Endothelial cell of umbilical vein (primary cell): ENCODE measurements at regions not wholly inside any gene's neighbourhood (a gene's known extent, or its start where the extent isn't known, plus 50 kb on each side); places are given as distances from the start of the nearest gene placed in this dataset.

ENCODE experiments used
- BruUV-seq: library from RNA; stranded (reverse); fragments of 400-500 nt; replicated peaks from 2 replicates; lab custom pipeline; 2021; lab: Mats Ljungman, UMichigan
- CTCF ChIA-PET: fragments of 300-600, 350-600 bp; sonication (Branson Sonifier 250); formaldehyde crosslinking; loops from one replicate; lab custom pipeline; 2021; ENCODE audit warnings: antibody characterized with exemption, inconsistent platforms; lab: Charles Lee
- POLR2A ChIA-PET: fragments of 300-600, 350-600 bp; sonication (Branson Sonifier 250); formaldehyde crosslinking; loops from one replicate; lab custom pipeline; 2021; ENCODE audit warnings: antibody characterized with exemption, inconsistent platforms; lab: Charles Lee
- DNase-seq: peaks from one replicate; pipeline ENCODE4 v3.0.0-alpha.2; 2011; ENCODE audit warnings: low read depth, low spot score
- FAIRE-seq: peaks from 2 replicates; lab custom pipeline; 2011; peaks lifted over from hg19 to GRCh38; lab: Jason Lieb, UNC
- H2AFZ ChIP-seq: 2 replicates; pipeline ENCODE4 v1.6.0; 2012; ENCODE audit warnings: low read depth, low read length, control low read depth, inconsistent platforms
- H3K27ac ChIP-seq: 2 replicates; pipeline ENCODE4 v1.5.1; 2011; ENCODE audit warnings: low read depth, mild to moderate bottlenecking, control low read depth, low read length, moderate library complexity; ENCODE audit not compliant: insufficient read depth
- H3K27me3 ChIP-seq, 2 experiments: 2 replicates each; pipeline versions ENCODE4 v1.6.0 to v1.6.1; 2011; ENCODE audit warnings: low read length in 2 of 2, mixed read lengths in 1 of 2; ENCODE audit not compliant: control insufficient read depth in 2 of 2, insufficient read depth in 2 of 2
- H3K36me3 ChIP-seq, 2 experiments: 2 replicates in 1 of 2; 3 replicates in 1 of 2; pipeline ENCODE4 v1.5.1; 2011; ENCODE audit warnings: low read length in 2 of 2, mild to moderate bottlenecking in 1 of 2, moderate library complexity in 1 of 2; ENCODE audit not compliant: control insufficient read depth in 2 of 2, insufficient read depth in 2 of 2; ENCODE audit errors: extremely low read depth in 1 of 2
- H3K4me1 ChIP-seq: 3 replicates; pipeline ENCODE4 v1.5.1; 2011; ENCODE audit warnings: mild to moderate bottlenecking, low read length; ENCODE audit not compliant: control insufficient read depth, insufficient read depth; ENCODE audit errors: extremely low read depth
- H3K4me2 ChIP-seq: 2 replicates; pipeline ENCODE4 v1.6.1; 2011; ENCODE audit warnings: low read length, control low read depth, mixed read lengths; ENCODE audit not compliant: insufficient read depth
- H3K4me3 ChIP-seq, 3 experiments: fragments of 200-600 bp in 1 of 3; sonication (generic), shearing (Covaris generic) in 1 of 3; replicated peaks in 1 of 3; 2 replicates each; pipeline ENCODE4 v1.5.1; 2011 to 2016; ENCODE audit warnings: control low read depth in 3 of 3, low read length in 3 of 3, mild to moderate bottlenecking in 2 of 3, inconsistent platforms in 1 of 3, low read depth in 1 of 3, moderate library complexity in 1 of 3; ENCODE audit not compliant: insufficient read depth in 1 of 3
- H3K79me2 ChIP-seq: 2 replicates; pipeline ENCODE4 v1.6.0; 2012; ENCODE audit warnings: low read length, inconsistent platforms; ENCODE audit not compliant: control insufficient read depth, insufficient read depth
- H3K9ac ChIP-seq: replicated peaks from 2 replicates; pipeline ENCODE3; 2011; ENCODE audit warnings: low read length, control low read depth; ENCODE audit not compliant: insufficient read depth; ENCODE audit errors: extremely low read depth
- H3K9me1 ChIP-seq: replicated peaks from 3 replicates; pipeline ENCODE4 v1.6.0; 2011; ENCODE audit warnings: mild to moderate bottlenecking, low read length; ENCODE audit not compliant: control insufficient read depth, insufficient read depth; ENCODE audit errors: extremely low read depth
- H3K9me3 ChIP-seq: replicated peaks from 2 replicates; pipeline ENCODE4 v1.5.1; 2012; ENCODE audit warnings: low read length, inconsistent platforms; ENCODE audit not compliant: control insufficient read depth, insufficient read depth
- H4K20me1 ChIP-seq: replicated peaks from 2 replicates; pipeline ENCODE3; 2011; ENCODE audit warnings: mild to moderate bottlenecking, low read length; ENCODE audit not compliant: control insufficient read depth, insufficient read depth; ENCODE audit errors: extremely low read depth
- EZH2 ChIP-seq: IDR thresholded peaks from 2 replicates; pipeline ENCODE4 v1.6.1; 2012; ENCODE audit warnings: borderline replicate concordance, low read depth, mild to moderate bottlenecking, moderate library complexity, low read length, inconsistent platforms; ENCODE audit not compliant: severe bottlenecking
- FOS ChIP-seq: IDR thresholded peaks from 2 replicates; pipeline ENCODE4 v1.6.1; 2011; ENCODE audit warnings: mild to moderate bottlenecking, low read length, moderate library complexity, borderline replicate concordance; ENCODE audit not compliant: insufficient read depth
- GATA2 ChIP-seq: IDR thresholded peaks from 2 replicates; pipeline ENCODE4 v1.7.0; 2011; ENCODE audit warnings: low read depth, mild to moderate bottlenecking, moderate library complexity, mixed read lengths, low read length; ENCODE audit not compliant: insufficient read length, insufficient read depth
- JUN ChIP-seq: IDR thresholded peaks from 2 replicates; pipeline ENCODE4 v1.6.1; 2011; ENCODE audit warnings: borderline replicate concordance, low read depth; ENCODE audit not compliant: insufficient read length, insufficient read depth
- MAX ChIP-seq: IDR thresholded peaks from 2 replicates; pipeline ENCODE4 v1.6.1; 2011; ENCODE audit not compliant: insufficient read depth, insufficient read length
- MYC ChIP-seq: IDR thresholded peaks from one replicate; pipeline ENCODE4 v1.6.1; 2011; ENCODE audit warnings: mild to moderate bottlenecking, low read depth, low read length
- POLR2A ChIP-seq: IDR thresholded peaks from 2 replicates; pipeline ENCODE4 v1.6.1; 2012; ENCODE audit warnings: low read depth, mild to moderate bottlenecking, control low read depth, low read length
- POLR2AphosphoS5 ChIP-seq: IDR thresholded peaks from 2 replicates; pipeline ENCODE4 v1.6.1; 2012; ENCODE audit warnings: low read depth, mild to moderate bottlenecking, control low read depth, low read length, moderate library complexity; ENCODE audit not compliant: insufficient read depth
- dilution Hi-C: fragments of 300-500 bp; cut with MboI; formaldehyde crosslinking; loops from one replicate; pipeline ENCODE4 v1.15.0; 2019; ENCODE audit warnings: low sequenced_read_pairs; ENCODE audit not compliant: extremely low pct_ligation_motif_present
- intact Hi-C: fragments of 100-400 bp; cut with micrococcal nuclease; formaldehyde crosslinking; loops from one replicate; pipeline ENCODE4 v1.10.0; 2022
- TF ChIP-seq, protein P1 (sequence below), 2 donors: IDR thresholded peaks; 1 replicate in 1 of 2; 2 replicates in 1 of 2; pipeline ENCODE4 v1.5.1; 2011; ENCODE audit warnings: low read length in 2 of 2, mild to moderate bottlenecking in 2 of 2, moderate library complexity in 2 of 2, control low read depth in 1 of 2, inconsistent platforms in 1 of 2, low read depth in 1 of 2; ENCODE audit not compliant: insufficient read depth in 1 of 2; ENCODE audit errors: extremely low read depth in 1 of 2

DNA sequence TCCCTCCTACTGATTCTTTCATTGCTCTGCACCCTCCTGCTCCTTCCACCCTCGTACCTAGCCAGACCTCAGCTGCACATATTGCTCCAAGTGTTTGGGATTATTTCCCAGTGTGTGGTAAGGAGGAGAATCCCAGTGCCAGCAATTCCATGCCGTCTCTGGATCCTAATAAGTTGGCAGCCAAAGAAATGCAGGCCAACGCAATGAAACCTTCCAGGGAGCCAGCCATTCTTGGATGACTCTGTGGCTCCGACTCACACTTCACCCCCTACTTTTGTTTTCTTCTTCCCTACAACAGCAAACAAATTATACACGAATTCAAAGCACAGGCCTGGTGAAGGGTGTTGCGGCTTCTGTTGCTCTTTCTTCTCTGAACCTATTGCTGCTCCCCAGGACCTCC lies 82.5 kb upstream of the SLC1A3 start:
- Histone ChIP-seq H3K4me3 (no peak overlapping the region), H4K20me1 (no peaks in the 10 kb centered on the region), H3K36me3 (no peaks in the 10 kb centered on the region), H3K9ac (no peak overlapping the region), H3K79me2 (no peaks in the 10 kb centered on the region), H3K9me3 (no peaks in the 10 kb centered on the region), H3K4me2 (no peak overlapping the region), H2AFZ (no peak overlapping the region), H3K27ac (no peak overlapping the region), H3K27me3 (no peaks in the 10 kb centered on the region), H3K4me1 (no peaks in the 10 kb centered on the region), H3K9me1 (no peaks in the 10 kb centered on the region)
- ChIA-PET CTCF (no interaction called here), POLR2A (no interaction called here)
- DNase-seq (no peak), FAIRE-seq (no peak)
- intact Hi-C loops (no loop called here), dilution Hi-C loops (no loop called here)
- TF ChIP-seq MAX (no peak), POLR2AphosphoS5 (no peak), MYC (no peak), EZH2 (no peak), GATA2 (no peak), JUN (no peak), FOS (no peak), POLR2A (no peak)
- TF ChIP-seq, protein P1, sequence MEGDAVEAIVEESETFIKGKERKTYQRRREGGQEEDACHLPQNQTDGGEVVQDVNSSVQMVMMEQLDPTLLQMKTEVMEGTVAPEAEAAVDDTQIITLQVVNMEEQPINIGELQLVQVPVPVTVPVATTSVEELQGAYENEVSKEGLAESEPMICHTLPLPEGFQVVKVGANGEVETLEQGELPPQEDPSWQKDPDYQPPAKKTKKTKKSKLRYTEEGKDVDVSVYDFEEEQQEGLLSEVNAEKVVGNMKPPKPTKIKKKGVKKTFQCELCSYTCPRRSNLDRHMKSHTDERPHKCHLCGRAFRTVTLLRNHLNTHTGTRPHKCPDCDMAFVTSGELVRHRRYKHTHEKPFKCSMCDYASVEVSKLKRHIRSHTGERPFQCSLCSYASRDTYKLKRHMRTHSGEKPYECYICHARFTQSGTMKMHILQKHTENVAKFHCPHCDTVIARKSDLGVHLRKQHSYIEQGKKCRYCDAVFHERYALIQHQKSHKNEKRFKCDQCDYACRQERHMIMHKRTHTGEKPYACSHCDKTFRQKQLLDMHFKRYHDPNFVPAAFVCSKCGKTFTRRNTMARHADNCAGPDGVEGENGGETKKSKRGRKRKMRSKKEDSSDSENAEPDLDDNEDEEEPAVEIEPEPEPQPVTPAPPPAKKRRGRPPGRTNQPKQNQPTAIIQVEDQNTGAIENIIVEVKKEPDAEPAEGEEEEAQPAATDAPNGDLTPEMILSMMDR (IDR thresholded peaks at IDR 0.05; ENCODE audit: extremely low read depth in 1 of 2, insufficient read depth in 1 of 2, low read depth in 1 of 2, low read length in 2 of 2) = no peak
- no TSS peak for BruUV-seq
